ENCODE measurements at regions not wholly inside any gene's neighbourhood (a gene's known extent, or its start where the extent isn't known, plus 50 kb on each side); places are given as distances from the start of the nearest gene placed in this dataset.
A peak's percentile ranks its signal among the peaks of the same experiment; 100 is the strongest.

DNA sequence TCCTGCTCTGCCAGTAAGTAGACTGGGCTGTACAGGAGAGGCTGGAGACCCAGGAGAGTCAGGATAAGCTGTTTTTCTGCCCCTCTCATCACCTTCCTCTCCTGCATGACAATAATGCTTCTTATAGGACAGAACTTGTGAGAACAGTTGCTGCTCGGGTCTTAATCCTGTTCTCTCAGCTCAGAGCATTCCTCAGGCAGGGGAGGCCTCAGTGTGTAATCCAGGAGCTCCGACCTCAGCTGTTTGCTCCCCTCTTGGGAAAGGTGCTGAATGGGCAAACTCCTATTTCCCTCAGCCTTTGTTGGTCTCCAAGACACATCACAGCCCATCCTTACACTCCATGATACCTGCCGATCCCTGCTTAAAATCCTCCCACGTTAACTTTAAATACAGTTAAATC is 134.9 kb upstream of the LRFN2 start:
- DNase-seq (ENCODE audit: low read depth in 2 of 2): no peak

DNA sequence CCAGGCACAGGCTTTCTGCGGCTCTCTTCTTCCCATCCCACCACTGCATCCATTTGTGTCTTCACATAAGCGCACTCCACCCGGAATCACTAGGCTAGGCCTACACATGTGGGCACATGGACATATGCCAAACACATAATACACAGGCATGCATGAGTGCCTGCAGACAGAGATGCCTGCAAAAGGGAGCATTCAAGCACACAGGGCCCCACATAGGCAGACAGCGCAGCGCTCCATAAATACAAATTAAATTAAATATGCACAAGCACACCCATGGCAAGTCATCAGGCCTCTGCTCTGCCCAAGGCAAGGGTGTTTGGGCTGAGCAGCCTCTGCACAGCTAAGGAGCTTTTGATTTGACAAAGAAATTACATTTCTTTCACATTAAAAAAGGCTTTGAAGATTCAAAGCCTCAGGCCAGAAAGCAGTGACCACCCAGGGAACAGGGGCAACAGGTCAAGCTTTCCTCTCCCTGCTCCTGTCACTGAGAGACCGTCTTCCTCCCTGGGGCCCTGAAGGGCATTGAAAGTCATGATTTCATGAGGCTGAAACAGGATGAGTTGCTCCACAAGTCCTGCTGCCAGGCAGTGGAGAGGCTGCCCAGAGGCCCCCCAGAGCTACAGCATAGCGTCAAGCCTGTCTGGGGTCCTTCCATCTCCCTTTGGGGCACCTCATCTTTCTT is 134.2 kb upstream of the LRFN2 start:
- no peak for DNase-seq (ENCODE audit: low read depth in 2 of 2)

DNA sequence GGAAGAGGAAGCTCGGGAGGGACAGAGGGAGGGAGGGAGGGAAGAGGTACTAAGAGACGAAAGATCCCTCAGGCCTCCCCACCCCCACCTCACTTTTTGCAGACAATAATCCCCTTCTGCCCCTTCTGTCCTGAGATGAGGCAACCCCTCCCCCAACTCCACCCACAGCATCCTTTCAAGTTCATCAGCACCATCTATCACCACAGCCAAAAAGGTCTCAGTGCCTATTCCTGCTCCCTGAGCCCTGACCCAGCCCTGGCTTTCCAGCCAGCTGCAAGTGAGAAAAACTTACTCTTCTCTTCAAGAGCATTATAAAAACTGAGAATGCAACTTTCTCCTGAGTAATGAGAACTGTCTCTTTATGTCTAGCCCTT is 133.2 kb upstream of the LRFN2 start:
- DNase-seq (ENCODE audit: low read depth in 2 of 2): no peak

DNA sequence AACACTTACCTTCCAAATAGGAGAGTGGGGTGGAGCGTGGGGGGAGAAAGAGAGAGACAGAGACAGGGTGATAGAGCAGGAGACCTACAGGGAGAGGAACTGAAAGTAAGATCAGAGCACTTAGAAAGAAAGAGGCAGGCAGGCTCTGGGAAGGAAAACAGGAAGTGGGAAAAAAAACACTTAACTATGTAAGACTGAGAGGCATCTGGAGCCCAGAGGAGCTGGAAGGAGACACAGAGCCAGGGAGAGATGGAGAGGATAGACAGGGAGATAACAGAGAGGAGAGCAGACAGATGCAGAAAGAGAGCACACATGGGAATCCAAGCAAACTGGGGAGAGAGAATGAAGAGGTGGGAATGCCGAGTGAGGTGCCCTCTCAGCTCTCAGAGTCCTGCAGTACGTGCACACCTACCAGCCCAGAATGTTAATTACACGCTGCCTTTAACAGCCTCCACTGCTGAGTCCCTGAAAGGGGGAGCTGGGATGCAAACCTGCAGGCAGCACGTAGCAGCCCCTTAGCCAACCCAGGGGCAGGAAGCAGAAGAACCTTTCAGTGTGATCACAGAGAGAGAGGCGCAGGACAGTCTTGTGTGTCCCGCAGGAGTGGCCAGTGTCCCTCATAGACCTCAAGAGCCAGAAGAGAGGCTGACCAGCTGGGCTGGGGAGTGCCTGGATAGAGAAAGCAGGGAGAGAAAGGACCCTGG is 132.7 kb upstream of the LRFN2 start:
- DNase-seq (ENCODE audit: low read depth in 2 of 2): peak in 1 of 2 experiments; percentile 40

DNA sequence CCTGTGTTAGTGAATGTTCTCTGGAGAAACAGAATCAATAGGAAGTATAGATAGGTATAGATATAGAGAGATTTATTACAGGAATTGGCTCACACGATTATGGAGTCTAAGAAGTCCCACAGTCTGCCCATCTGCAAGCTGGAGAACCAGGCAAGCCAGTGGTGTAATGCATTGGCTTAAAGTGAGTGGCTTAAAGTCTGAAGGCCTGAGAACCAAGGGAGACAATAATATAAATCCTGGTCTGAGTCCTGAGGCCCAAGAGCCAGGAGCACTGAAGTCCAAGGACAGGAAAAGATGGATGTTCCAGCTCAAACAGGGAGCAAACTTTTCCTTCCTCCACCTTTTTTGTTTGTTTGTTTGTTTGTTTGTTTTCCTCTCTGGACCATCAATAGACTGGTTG is 131.2 kb upstream of the LRFN2 start:
- no peak for DNase-seq (ENCODE audit: low read depth in 2 of 2)

DNA sequence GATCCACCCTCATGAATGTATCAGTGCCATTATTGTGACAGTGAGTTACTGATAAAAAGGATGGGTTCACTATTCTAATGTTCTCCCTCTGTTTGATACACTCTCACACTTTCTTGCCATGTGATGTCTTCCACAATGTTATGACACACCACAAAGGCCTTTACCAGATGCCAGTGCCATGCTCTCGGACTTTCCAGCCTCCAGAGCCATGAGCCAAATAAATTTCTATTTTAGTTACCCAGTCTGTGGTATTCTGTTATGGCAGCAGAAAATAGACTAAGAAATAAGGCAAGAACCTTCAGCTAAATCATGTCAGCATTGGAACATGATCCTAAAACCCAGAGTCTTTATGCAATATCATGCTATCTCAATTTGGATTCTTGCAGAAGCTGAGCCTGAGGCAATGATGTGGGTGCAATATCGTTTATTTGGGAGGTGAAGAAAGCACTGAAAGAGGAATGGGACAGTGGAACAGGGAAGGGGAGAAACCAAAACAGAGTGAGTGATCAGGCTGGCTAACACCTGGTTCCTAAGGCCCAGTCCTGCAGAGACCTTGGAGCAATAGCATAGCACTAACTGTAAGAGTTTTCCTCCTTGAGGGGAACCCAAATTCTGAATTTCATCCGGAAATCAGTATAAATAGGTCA is 130.4 kb upstream of the LRFN2 start:
- no peak for DNase-seq (ENCODE audit: low read depth in 2 of 2)

DNA sequence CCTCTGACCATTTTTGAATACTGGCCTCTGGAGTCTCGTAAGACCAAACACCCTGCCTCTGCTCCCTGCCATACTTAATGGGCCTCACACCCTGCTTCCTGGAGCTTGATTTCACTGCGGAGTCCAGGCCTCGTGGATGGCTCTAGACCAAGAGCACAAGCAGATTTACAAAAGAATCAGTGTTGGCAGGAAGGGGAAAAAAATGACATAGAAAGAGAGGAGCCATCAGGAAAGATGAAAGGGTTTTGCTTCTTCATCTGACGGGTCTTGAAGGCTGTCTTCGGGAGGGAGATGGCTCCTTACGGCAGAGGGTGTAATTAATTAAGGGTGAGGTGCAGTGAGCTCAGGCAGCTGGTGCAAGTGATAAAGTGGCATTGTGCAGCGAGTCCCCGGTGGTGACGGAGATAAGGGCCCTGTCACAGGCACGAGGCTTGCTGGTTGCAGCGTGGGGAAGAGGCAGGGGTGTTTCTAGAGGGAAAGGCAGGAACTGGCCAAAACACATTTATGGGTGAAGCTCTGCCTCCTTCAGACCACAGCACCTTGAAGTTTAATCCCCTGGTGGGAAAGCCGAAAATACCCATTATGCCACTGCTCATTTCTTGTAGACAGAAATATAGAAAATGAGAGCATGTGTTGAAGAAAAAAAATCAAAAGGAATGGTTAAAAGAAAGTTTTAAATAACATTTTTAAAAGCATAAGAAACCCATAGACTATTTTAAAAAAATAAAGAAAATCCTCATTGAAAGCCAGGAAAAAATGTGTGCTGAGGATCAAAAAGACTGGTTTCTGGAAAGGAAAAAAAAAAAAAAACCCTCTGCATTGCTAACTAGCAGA is 128.6 kb upstream of the LRFN2 start:
- no peak for DNase-seq (ENCODE audit: low read depth in 2 of 2)

DNA sequence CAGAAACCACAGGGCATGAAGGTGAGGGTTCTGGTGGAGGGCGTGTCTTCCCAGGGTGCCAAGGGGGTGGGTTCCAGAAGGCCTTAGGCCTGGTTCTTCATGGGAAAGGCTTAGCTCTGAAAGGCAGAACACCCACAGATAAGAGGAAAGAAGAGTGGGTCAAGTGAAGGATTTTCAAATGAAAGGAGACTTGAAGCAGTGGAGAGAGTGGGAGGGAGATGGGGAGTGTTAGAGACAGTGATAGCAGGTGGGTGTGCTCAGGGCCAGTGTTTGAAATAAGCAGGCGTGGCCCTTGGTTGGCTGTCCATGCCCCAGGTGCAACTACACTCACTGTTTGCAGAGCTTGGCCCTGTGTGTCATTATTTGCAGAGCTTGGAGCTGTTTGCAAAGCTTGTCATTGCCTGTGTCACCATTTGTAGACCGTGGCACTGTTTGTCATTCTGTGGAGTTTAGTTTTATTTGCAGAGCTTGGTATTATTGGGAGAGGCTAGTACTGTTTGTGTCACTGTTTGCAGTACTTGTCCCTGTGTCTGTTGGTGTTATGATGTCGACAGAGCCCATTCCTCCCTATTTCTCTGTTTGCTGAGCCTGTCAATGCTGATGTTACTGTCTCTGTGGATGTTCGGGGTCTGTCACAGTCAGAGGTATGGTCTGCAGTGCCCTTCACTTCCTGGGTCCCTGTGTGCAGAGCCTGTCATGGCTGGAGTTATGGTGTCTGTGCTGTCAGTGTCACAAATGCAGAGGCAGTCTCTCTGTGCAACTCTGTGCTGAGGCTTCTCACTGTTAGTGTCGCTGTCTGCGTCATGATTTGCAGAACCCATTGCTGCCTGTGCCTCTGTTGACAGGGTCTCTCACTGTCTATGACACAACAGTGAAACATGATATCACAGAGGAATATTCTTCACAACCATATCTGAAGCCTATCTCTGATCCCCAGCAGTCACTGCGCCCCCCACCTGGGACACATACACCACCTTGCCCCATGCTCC is 127.7 kb upstream of the LRFN2 start:
- DNase-seq (ENCODE audit: low read depth in 2 of 2): no peak

DNA sequence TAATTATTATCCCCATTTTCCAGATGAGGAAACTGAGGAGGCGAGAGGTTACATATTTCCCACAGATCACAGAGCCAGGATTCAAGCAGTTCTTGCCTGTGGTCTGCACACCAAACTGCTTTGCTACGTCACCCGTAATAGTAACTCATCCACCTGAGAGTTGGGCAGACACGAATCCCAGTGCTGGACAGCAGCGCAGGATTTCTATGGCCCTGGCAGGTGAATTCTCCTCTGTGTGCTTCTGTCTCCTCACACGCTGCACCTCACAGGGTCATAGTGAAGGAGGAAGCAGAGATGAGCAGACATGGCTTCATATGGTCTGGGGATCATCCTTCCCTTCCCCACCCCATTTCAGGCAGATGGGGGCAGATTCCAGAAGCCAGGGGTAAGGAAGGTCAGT is 127.0 kb upstream of the LRFN2 start:
- no peak for DNase-seq (ENCODE audit: low read depth in 2 of 2)

DNA sequence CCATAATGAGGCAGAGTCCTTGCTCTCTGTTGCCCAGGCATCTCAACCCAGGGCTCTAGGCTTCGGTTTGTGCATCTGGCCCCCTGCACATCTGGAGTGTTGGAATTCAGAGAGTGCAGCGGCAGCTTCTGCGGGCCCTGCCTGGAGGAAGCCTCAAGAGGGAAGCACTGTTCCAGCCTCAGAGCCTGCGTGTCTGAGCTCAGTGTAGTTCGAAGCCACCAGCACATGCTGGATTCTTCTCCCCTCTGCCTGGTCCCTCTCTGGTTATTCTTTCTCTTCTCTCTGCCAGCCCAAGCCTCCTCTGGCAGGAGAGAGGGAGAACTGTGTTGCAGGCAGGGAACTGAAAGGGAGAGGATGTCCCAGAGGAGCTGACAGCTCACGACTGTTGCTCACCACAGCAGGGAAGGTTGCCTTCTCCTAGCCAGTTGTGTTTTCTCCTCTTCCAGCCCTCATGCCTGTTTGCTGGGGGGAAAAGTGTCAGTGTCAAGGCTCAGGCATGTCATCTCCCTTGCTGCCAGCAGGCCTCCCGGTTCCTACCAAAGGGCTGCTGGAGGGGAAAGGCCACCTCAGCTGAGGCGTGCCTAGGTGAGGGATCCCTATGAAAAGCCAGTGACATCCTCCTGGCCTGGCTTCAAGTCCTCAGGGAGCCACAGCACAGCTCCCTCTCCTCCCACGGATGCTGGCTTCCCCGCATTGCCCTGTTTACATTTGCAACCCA is 126.0 kb upstream of the LRFN2 start:
- DNase-seq (ENCODE audit: low read depth in 2 of 2): no peak

DNA sequence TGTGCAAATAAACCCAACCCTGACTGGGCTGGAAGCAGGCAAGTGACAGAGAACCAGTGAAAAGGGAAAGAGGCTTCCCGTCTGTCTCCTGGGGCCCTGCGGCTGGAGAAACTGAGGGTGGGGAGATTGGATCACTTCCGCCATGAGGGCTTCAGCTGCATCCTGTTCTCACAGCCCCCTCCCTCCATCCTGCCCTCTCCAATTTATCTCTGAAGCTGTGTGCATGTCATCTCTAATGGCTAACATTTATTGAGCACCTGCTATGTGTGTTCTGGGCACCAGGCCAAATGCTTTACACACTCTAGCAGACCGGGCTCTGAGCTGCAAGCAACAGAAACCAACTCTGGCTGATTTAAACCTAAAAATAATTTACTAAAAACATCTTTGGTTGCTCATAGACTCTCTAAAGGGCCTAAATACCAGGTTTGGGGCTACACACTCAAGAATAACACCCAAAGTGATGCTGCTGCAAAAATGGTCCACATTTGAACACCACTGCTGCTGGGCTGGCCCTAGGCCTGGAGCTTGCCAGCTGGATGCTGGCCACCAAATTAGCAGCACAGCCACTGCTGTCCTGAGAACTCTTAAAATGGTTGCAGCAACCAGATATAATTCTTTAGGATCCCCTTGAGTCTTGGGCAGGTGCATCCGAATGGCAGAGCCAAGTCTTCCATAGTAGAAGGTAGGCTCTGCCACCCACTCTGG is 123.6 kb upstream of the LRFN2 start:
- DNase-seq (ENCODE audit: low read depth in 2 of 2): no peak

DNA sequence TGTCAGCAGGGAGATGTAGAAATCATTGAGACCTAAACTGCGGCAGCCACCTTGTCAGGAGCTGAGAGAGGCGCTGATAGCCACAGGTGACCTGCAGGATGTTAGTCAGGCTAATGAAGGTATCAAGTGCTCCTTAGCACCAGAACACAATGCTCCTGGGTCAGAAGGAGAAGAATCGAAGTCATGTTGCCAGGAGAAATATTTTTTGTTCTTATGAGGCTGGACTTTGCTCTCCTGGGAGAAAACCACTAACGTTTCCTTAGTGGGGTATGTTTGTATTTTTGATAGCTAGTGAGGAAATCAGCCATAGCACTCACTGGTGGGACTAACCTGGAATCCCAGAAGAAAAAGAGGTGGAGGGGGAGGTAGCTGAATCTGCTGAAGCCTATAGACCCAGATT is 120.9 kb upstream of the LRFN2 start:
- no peak for DNase-seq (ENCODE audit: low read depth in 2 of 2)

DNA sequence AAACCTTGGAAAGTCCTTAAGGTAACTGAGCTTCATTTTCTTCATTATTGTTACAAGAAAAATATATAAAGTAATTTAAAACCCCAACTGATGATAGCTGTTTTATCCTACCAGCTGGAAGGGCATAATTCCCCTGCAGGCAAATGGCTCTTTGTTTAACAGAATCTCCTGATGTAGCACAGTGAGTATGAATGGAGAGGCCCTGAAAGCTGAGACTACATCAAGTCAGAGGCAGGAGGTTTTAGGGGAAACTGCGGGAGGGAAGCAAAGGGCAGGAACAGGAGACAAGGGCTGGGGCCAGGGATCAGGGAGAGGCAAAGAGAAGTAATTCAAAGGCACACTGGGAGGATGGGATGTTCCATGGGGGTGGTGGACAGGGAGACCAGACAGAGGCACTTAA is 119.0 kb upstream of the LRFN2 start:
- DNase-seq (ENCODE audit: low read depth in 2 of 2): no peak

DNA sequence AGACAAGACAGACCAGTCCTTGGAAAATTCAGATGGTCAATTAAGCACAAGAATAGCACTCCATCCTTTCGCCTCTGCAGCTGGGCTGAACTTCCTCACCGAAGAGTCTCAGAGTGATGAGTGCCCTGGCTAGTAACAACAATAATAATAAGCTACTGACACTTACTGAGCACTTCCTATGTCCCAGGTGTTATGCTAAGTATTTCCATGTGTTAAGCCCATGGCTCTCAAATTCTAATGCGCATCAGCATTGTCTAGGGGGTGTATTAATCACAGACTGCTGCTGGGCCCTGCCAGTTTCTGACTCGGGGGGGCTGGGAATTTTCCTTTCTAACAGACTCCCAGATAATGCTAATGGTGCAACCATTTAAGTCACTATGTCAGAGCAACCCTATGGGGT is 118.2 kb upstream of the LRFN2 start:
- DNase-seq (ENCODE audit: low read depth in 2 of 2): no peak

DNA sequence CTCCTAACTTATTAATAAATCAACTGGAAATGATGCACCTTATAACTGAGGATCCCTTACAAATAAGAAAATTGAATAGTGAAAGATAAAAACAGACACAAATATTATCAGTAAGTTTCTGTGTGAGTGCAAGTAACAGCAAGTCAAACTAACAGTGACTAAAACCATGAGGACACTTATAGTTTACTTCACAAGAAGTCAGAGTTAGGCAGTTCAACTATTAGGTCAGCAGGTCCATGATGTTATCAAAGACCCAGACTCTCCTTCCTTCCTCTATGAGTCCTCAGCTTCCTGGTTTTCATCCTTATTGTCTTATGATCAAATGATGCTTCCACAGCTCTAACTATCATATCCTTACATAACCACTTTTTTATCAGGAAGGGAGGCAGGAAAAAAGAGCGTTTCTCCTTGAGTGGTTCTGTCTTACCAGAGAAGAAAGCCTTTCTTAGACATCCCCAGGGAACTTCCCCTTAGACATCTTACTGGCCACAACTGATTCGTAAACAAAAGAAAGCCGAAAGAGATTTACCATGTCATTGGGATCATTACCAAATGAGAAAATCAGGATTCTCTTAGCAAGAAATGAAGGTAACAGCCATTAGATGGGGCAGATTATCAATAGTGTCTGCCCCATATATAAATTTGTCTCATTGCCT is 114.3 kb upstream of the LRFN2 start:
- no peak for DNase-seq (ENCODE audit: low read depth in 2 of 2)

DNA sequence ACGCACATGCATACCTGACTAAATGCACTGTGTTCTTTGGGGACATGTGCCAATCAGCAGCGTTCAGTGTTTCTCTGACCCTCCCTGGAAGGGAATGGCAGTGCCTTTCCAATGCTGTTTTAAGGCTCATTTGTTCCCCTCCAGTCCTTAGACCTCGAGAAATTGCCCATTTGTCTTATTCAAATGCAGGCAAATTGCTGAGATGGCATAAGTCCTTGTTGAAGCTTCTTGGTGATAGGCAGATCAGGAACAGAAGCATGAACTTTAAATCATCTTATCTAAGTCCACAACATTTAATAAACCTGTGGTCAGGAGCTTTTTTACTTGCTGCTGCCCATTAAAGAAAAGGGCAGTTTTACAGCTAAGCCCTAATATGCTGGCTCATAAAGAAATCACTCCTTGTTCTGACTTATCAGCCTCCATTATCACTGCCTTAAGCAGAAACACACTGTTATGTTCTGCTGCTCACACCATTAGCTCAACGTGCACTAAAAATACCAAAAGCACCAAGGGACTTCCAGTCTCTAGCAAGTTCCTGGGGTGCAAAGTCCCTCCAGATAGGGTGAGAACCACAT is 112.9 kb upstream of the LRFN2 start:
- DNase-seq (ENCODE audit: low read depth in 2 of 2): no peak

DNA sequence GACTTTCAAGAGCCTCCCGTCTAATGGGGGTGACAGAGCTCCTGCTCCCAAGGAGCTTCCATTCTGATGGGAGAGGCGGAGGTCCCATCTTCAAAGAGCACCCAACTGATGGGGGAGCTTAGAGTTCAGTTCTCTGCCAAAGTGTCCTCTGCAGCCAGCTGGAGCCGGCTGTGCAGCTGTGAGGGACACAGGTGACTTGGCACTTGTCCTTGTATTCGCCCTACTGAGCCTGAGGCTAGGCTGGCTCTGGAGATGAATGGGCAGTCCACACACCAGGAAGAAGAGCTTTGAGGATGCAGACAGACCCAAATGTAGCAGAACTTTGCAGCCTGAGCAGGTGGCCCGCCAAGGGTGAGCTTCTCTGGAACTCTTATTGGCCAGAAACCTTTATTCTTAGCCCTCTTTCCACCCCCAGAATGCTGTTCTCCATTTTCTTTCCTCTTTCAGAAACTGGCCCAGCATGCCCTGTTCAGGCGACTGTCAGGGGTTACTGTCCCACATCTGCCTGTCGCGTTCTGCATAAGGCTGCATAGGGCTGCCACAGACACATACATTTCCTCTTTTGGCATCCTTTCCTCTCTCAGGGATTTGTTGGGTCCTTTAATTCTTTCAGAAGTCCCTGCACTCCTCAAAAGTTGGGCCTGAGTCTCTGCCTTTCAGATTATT is 108.7 kb upstream of the LRFN2 start:
- DNase-seq (ENCODE audit: low read depth in 2 of 2): no peak

DNA sequence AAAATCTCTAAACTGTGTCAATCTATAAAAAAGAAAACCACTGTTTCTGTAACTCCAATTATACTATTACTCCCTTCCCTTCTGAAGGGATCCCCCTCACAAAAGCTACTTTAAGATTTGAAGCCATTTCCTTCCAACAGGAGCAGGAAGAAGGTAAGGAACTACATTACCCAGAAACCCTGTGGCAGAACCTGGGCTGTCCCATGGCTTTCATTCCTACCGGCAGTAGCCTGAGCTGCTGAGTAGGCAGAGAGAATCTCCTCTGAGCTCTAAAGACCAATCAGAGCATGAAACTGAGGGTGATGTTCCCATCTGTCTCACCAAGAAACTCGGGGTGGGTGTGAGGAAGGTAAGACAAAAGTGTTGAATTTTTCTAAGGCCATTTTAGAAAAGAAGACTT is 108.0 kb upstream of the LRFN2 start:
- DNase-seq (ENCODE audit: low read depth in 2 of 2): no peak
